DOHH2 (cell line): ENCODE measurements at regions not wholly inside any gene's neighbourhood (a gene's known extent, or its start where the extent isn't known, plus 50 kb on each side); places are given as distances from the start of the nearest gene placed in this dataset.

ENCODE experiments used
- H3F3A ChIP-seq: fragments of 200-600 bp; sonication (generic), shearing (Covaris generic); 2 replicates; pipeline ENCODE4 v1.6.0; 2016; ENCODE audit warnings: antibody characterized with exemption, mild to moderate bottlenecking; ENCODE audit not compliant: control insufficient read depth, insufficient read depth
- H3K27ac ChIP-seq: fragments of 200-600 bp; sonication (generic); 2 replicates; pipeline ENCODE4 v1.5.1; 2014; ENCODE audit warnings: low read depth, mild to moderate bottlenecking, low read length, moderate library complexity
- H3K27me3 ChIP-seq: fragments of 200-600 bp; sonication (generic); 2 replicates; pipeline ENCODE4 v1.6.1; 2014; ENCODE audit warnings: mild to moderate bottlenecking, low read length, mixed read lengths; ENCODE audit not compliant: control insufficient read depth
- H3K36me3 ChIP-seq: fragments of 200-600 bp; sonication (generic); 2 replicates; pipeline ENCODE4 v1.6.1; 2014; ENCODE audit warnings: mild to moderate bottlenecking, low read length, moderate library complexity, mixed read lengths; ENCODE audit not compliant: control insufficient read depth
- H3K4me1 ChIP-seq: fragments of 200-600 bp; sonication (generic); 2 replicates; pipeline ENCODE4 v1.6.1; 2014; ENCODE audit warnings: mild to moderate bottlenecking, low read length, mixed read lengths; ENCODE audit not compliant: control insufficient read depth
- H3K4me2 ChIP-seq: fragments of 200-600 bp; sonication (generic); 2 replicates; pipeline ENCODE4 v1.6.0; 2014; ENCODE audit warnings: mild to moderate bottlenecking, low read length, moderate library complexity
- H3K4me3 ChIP-seq: fragments of 200-600 bp; sonication (generic); 2 replicates; pipeline ENCODE4 v1.5.1; 2014; ENCODE audit warnings: mild to moderate bottlenecking, low read length, mixed read lengths
- H3K79me2 ChIP-seq: fragments of 200-600 bp; sonication (generic); 2 replicates; pipeline ENCODE4 v1.6.1; 2014; ENCODE audit warnings: mild to moderate bottlenecking, low read length, mixed read lengths; ENCODE audit not compliant: control insufficient read depth
- H3K9me2 ChIP-seq: fragments of 200-600 bp; sonication (generic); replicated peaks from 2 replicates; pipeline ENCODE4 v1.6.1; 2014; ENCODE audit warnings: mild to moderate bottlenecking, low read length, mixed read lengths; ENCODE audit not compliant: control insufficient read depth
- H3K9me3 ChIP-seq: fragments of 200-600 bp; sonication (generic); 2 replicates; pipeline ENCODE4 v1.6.1; 2014; ENCODE audit warnings: antibody characterized with exemption, low read length, mixed read lengths; ENCODE audit not compliant: control insufficient read depth, insufficient read depth
- H4K20me1 ChIP-seq: fragments of 200-600 bp; sonication (generic); 2 replicates; pipeline ENCODE4 v1.6.0; 2014; ENCODE audit warnings: low read depth, mild to moderate bottlenecking, antibody characterized with exemption, low read length, moderate library complexity; ENCODE audit not compliant: control insufficient read depth, insufficient read depth
- EZH2phosphoT487 ChIP-seq: fragments of 200-600 bp; sonication (generic); IDR thresholded peaks from 2 replicates; pipeline ENCODE4 v1.6.1; 2017; ENCODE audit warnings: borderline replicate concordance, mild to moderate bottlenecking, antibody characterized with exemption, low read length, moderate library complexity, mixed read lengths
- TF ChIP-seq, protein P1 (sequence below): fragments of 200-600 bp; sonication (generic); IDR thresholded peaks from one replicate; pipeline ENCODE4 v1.5.1; 2014; ENCODE audit warnings: antibody characterized with exemption, mild to moderate bottlenecking, low read depth, low read length; ENCODE audit not compliant: poor library complexity, severe bottlenecking

DNA sequence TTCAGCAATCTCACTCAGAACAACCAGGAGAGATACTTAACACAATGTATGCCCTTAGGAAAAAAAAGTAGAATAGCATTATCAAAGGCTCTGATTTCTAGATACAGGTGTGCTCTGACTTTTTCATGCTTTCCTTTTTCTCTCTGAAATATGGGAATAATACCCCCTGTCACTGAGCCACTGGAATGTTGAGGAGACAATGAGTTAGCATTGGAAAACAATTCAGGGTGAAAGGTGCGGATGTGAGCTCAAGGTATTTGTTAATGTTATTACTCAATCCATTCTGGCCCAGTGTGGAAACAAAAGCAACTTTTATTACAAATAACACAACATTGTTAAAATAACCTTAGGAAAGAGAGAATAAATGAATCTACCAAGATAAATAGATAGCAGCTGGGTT, 228.0 kb downstream of the IKZF2 start:
- TF ChIP-seq EZH2phosphoT487, result no peak
- TF ChIP-seq, protein P1, sequence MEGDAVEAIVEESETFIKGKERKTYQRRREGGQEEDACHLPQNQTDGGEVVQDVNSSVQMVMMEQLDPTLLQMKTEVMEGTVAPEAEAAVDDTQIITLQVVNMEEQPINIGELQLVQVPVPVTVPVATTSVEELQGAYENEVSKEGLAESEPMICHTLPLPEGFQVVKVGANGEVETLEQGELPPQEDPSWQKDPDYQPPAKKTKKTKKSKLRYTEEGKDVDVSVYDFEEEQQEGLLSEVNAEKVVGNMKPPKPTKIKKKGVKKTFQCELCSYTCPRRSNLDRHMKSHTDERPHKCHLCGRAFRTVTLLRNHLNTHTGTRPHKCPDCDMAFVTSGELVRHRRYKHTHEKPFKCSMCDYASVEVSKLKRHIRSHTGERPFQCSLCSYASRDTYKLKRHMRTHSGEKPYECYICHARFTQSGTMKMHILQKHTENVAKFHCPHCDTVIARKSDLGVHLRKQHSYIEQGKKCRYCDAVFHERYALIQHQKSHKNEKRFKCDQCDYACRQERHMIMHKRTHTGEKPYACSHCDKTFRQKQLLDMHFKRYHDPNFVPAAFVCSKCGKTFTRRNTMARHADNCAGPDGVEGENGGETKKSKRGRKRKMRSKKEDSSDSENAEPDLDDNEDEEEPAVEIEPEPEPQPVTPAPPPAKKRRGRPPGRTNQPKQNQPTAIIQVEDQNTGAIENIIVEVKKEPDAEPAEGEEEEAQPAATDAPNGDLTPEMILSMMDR, result no peak
- H3K27ac ChIP-seq, result no peak overlapping the region
- H3K4me3 ChIP-seq, result no peak overlapping the region
- H3K79me2 ChIP-seq, result no peaks in the 10 kb centered on the region
- H3K4me1 ChIP-seq, result no peaks in the 10 kb centered on the region
- H3K27me3 ChIP-seq, result no peaks in the 10 kb centered on the region
- no peaks in the 10 kb centered on the region for H3K36me3 ChIP-seq
- no peaks in the 10 kb centered on the region for H3K9me3 ChIP-seq
- H4K20me1 ChIP-seq, result no peaks in the 10 kb centered on the region
- no peaks in the 10 kb centered on the region for H3F3A ChIP-seq
- no peak overlapping the region for H3K4me2 ChIP-seq
- no peaks in the 10 kb centered on the region for H3K9me2 ChIP-seq

DNA sequence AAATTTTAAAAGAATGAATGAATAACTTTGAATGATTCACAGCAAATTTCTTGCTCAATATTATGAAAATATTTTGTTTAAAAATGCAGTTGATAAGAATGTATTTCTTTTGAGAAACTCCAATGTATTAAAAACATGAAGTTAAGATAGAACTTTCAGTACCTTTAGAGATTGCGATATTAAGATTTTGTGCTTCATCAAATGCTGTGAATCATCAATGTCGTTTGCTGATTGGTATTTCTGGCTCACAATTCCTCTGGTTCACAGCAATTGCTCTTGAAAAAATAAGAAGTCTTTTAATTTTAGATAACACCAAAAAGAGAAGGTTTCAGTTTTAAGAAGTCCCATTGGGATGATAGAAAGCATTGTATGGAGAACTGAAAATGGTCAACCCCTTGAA, 228.7 kb downstream of the IKZF2 start:
- Histone ChIP-seq H3K9me2 (no peaks in the 10 kb centered on the region), H3K36me3 (no peaks in the 10 kb centered on the region), H3K27ac (no peak overlapping the region), H3K4me1 (no peaks in the 10 kb centered on the region), H3F3A (no peaks in the 10 kb centered on the region), H3K27me3 (no peaks in the 10 kb centered on the region), H3K4me3 (no peak overlapping the region), H3K4me2 (no peak overlapping the region), H3K9me3 (no peaks in the 10 kb centered on the region), H3K79me2 (no peaks in the 10 kb centered on the region), H4K20me1 (no peaks in the 10 kb centered on the region)
- TF ChIP-seq, protein P1, result no peak
- no peak for TF ChIP-seq EZH2phosphoT487

DNA sequence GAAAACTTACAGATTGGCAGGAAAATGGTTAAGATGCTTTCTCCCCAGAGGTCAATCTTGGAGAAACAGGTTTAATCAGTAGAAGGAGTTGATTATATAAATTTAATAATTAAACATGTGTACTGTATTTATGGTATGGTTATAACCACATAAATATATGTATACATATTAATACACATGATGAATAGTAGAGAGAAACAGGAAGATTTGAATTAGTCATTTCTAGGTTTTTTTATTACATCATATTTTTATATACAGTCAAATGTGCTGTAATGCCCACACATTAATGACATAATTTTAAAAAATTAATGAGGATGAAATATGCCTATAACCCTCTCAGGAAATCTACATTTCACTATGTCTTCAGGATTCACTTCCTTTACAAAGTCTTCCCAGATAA, 229.7 kb downstream of the IKZF2 start:
- H3K79me2 ChIP-seq, result no peaks in the 10 kb centered on the region
- no peaks in the 10 kb centered on the region for H4K20me1 ChIP-seq
- H3K27ac ChIP-seq, result no peak overlapping the region
- no peaks in the 10 kb centered on the region for H3K27me3 ChIP-seq
- no peaks in the 10 kb centered on the region for H3K36me3 ChIP-seq
- no peaks in the 10 kb centered on the region for H3F3A ChIP-seq
- no peak overlapping the region for H3K4me2 ChIP-seq
- no peaks in the 10 kb centered on the region for H3K9me3 ChIP-seq
- TF ChIP-seq EZH2phosphoT487, result no peak
- TF ChIP-seq, protein P1, result no peak
- no peak overlapping the region for H3K4me3 ChIP-seq
- no peaks in the 10 kb centered on the region for H3K4me1 ChIP-seq
- no peaks in the 10 kb centered on the region for H3K9me2 ChIP-seq

DNA sequence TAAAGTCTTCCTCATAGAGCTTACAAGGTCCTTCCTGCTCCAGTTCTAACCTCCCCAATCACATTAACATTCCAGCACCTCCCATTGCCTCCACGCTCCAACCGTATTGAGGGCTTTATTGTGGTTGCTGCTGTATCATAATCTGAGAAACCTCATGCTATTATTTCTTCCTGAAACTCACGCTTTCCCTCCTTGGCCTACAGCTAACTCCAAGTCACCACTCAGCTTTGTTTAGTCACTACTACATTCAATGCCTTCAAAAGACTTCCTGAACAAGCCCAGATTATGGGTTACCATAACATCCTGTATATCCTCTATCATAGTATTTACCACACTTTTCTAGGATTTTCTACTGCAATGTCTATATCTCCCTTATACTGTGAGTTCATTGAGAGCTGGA, 230.4 kb downstream of the IKZF2 start:
- TF ChIP-seq, protein P1, result no peak
- no peak for TF ChIP-seq EZH2phosphoT487
- Histone ChIP-seq H3K27ac (no peak overlapping the region), H3K4me1 (no peaks in the 10 kb centered on the region), H3K27me3 (no peaks in the 10 kb centered on the region), H3K79me2 (no peaks in the 10 kb centered on the region), H3K4me2 (no peak overlapping the region), H4K20me1 (no peaks in the 10 kb centered on the region), H3K4me3 (no peak overlapping the region), H3K36me3 (no peaks in the 10 kb centered on the region), H3F3A (no peaks in the 10 kb centered on the region), H3K9me3 (no peaks in the 10 kb centered on the region), H3K9me2 (no peaks in the 10 kb centered on the region)
